ENCODE measurements at regions not wholly inside any gene's neighbourhood (a gene's known extent, or its start where the extent isn't known, plus 50 kb on each side); places are given as distances from the start of the nearest gene placed in this dataset.

DNA sequence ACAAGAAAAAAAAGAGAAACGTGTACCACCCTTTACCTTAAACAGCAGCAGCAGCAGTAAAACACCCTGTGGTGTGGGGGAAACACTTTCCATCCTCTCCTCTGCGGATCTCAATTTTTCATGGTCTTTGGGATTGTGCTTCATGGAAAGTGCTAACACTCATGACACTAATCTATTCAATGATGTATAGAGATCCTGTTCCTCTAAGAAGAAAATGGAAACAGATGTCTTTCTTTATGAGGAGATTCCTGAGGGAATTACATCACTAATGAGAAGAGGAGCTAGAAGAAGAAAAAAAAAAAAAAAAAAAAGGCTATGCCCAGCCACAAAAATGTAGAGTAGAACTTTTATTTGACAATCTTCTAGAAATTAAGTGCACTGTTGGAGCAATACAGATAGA, 62.9 kb upstream of the NDST3 start:
- no peak for DNase-seq

- DNase-seq: no peak
Observed at GRCh38 chr4:117983541-117984365, 50.5 kb upstream of the NDST3 start.

DNA sequence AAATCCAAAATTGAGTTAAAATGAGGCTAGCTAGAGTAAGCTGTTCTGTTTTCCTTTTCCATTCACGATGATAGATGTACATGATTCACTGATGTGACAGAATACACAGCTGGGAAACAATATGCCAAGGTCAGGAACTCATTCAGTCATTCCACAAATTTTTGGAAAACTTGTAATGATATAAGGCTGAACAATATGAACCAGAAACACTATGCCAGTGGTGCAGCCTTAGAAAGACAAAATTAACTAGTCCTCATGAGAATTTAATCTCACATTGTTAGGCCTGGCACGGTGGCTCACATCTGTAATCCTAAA, 50.0 kb upstream of the NDST3 start:
- DNase-seq: no peak

Data from NCI-H526 (cell line).